Karpas-422 (cell line): ENCODE measurements at regions not wholly inside any gene's neighbourhood (a gene's known extent, or its start where the extent isn't known, plus 50 kb on each side); places are given as distances from the start of the nearest gene placed in this dataset.

Source experiments
- DNase-seq: peaks from one replicate; pipeline ENCODE4 v3.0.0-alpha.2; 2015
- H2AFZ ChIP-seq: fragments of 200-600 bp; sonication (generic); 2 replicates; pipeline ENCODE4 v1.6.1; 2014; ENCODE audit warnings: antibody characterized with exemption, low read length, mixed read lengths
- H3K27ac ChIP-seq: fragments of 200-600 bp; sonication (generic); 2 replicates; pipeline ENCODE4 v1.5.1; 2014; ENCODE audit warnings: mild to moderate bottlenecking, low read length, moderate library complexity
- H3K27me3 ChIP-seq: fragments of 200-600 bp; sonication (generic); 2 replicates; pipeline ENCODE4 v1.6.1; 2014; ENCODE audit warnings: low read length, mixed read lengths
- H3K36me3 ChIP-seq: fragments of 200-600 bp; sonication (generic); 2 replicates; pipeline ENCODE4 v1.6.1; 2014; ENCODE audit warnings: low read length, mixed read lengths; ENCODE audit not compliant: insufficient read depth
- H3K4me1 ChIP-seq: fragments of 200-600 bp; sonication (generic); 2 replicates; pipeline ENCODE4 v1.6.1; 2014; ENCODE audit warnings: mild to moderate bottlenecking, low read length, mixed read lengths
- H3K4me2 ChIP-seq: fragments of 200-600 bp; sonication (generic); 2 replicates; pipeline ENCODE4 v1.6.1; 2014; ENCODE audit warnings: low read length, low read depth, mild to moderate bottlenecking; ENCODE audit not compliant: poor library complexity, severe bottlenecking
- H3K4me3 ChIP-seq: fragments of 200-600 bp; sonication (generic); 2 replicates; pipeline ENCODE4 v1.5.1; 2014; ENCODE audit warnings: mild to moderate bottlenecking, antibody characterized with exemption, low read length, mixed read lengths
- H3K79me2 ChIP-seq: fragments of 200-600 bp; sonication (generic); 2 replicates; pipeline ENCODE4 v1.6.1; 2014; ENCODE audit warnings: mild to moderate bottlenecking, low read length, mixed read lengths
- H3K9ac ChIP-seq: fragments of 200-600 bp; sonication (generic); 2 replicates; pipeline ENCODE4 v1.6.0; 2014; ENCODE audit warnings: low read length
- H3K9me2 ChIP-seq: fragments of 200-600 bp; sonication (generic), shearing (Covaris generic); replicated peaks from 2 replicates; pipeline ENCODE4 v1.6.0; 2014; ENCODE audit warnings: mild to moderate bottlenecking, low read length, moderate library complexity; ENCODE audit not compliant: insufficient read depth
- H3K9me3 ChIP-seq: fragments of 300-700, 200-600 bp; sonication (generic); 2 replicates; pipeline ENCODE4 v1.6.1; 2014; ENCODE audit warnings: low read length, mixed read lengths
- H4K20me1 ChIP-seq: fragments of 200-600 bp; sonication (generic); 2 replicates; pipeline ENCODE4 v1.6.1; 2014; ENCODE audit warnings: mild to moderate bottlenecking, antibody characterized with exemption, low read length, low read depth; ENCODE audit not compliant: insufficient read depth

- H3K9me3 ChIP-seq, result peaks cover 50% of the 10 kb centered on the region
- H3K27ac ChIP-seq, result no peak overlapping the region
- no peak overlapping the region for H3K4me2 ChIP-seq
- no peaks in the 10 kb centered on the region for H3K79me2 ChIP-seq
- no peaks in the 10 kb centered on the region for H3K27me3 ChIP-seq
- H3K4me1 ChIP-seq, result no peaks in the 10 kb centered on the region
- DNase-seq, result no peak
- H2AFZ ChIP-seq, result no peak overlapping the region
- no peak overlapping the region for H3K9ac ChIP-seq
- no peaks in the 10 kb centered on the region for H4K20me1 ChIP-seq
- no peaks in the 10 kb centered on the region for H3K36me3 ChIP-seq
- H3K9me2 ChIP-seq, result no peaks in the 10 kb centered on the region; the same call in 1 of the 2 replicates
- H3K4me3 ChIP-seq, result no peak overlapping the region
Observed at GRCh38 chr18:66440433-66440832, 163.5 kb downstream of the CDH19 start.

GRCh38 chr18:66439670-66440069, 164.2 kb downstream of the CDH19 start:
- Histone ChIP-seq H4K20me1 (no peaks in the 10 kb centered on the region), H3K9me3 (peaks cover 50% of the 10 kb centered on the region), H3K27me3 (no peaks in the 10 kb centered on the region), H3K9ac (no peak overlapping the region), H3K4me1 (no peaks in the 10 kb centered on the region), H3K4me3 (no peak overlapping the region; the same call in 1 of the 2 replicates), H3K36me3 (no peaks in the 10 kb centered on the region), H3K27ac (no peak overlapping the region), H2AFZ (no peak overlapping the region), H3K4me2 (no peak overlapping the region), H3K9me2 (no peaks in the 10 kb centered on the region; the same call in 1 of the 2 replicates), H3K79me2 (no peaks in the 10 kb centered on the region)
- DNase-seq, result no peak

- Histone ChIP-seq H3K9me3 (peaks cover 47% of the 10 kb centered on the region), H3K79me2 (no peaks in the 10 kb centered on the region)
Observed at GRCh38 chr18:66438711-66439536, 165.0 kb downstream of the CDH19 start.

GRCh38 chr18:66432636-66433035, 171.3 kb downstream of the CDH19 start:
- Histone ChIP-seq H3K4me2 (no peak overlapping the region), H3K36me3 (no peaks in the 10 kb centered on the region), H3K4me1 (no peaks in the 10 kb centered on the region), H3K27ac (no peak overlapping the region), H3K27me3 (no peaks in the 10 kb centered on the region), H3K9ac (no peak overlapping the region), H3K79me2 (no peaks in the 10 kb centered on the region), H4K20me1 (no peaks in the 10 kb centered on the region), H3K9me3 (peaks cover 46% of the 10 kb centered on the region), H2AFZ (no peak overlapping the region), H3K4me3 (no peak overlapping the region), H3K9me2 (no peaks in the 10 kb centered on the region)
- no peak for DNase-seq

More at GRCh38 chr18:66438711-66439536, 165.0 kb downstream of the CDH19 start:
- H3K4me3 ChIP-seq, result no peak overlapping the region; the same call in 1 of the 2 replicates
- H3K9ac ChIP-seq, result no peak overlapping the region
- H3K36me3 ChIP-seq, result no peaks in the 10 kb centered on the region
- no peaks in the 10 kb centered on the region for H4K20me1 ChIP-seq
- H2AFZ ChIP-seq, result no peak overlapping the region
- H3K4me2 ChIP-seq, result no peak overlapping the region
- H3K4me1 ChIP-seq, result no peaks in the 10 kb centered on the region
- no peak overlapping the region for H3K27ac ChIP-seq
- H3K9me2 ChIP-seq, result no peaks in the 10 kb centered on the region; the same call in 1 of the 2 replicates
- H3K27me3 ChIP-seq, result no peaks in the 10 kb centered on the region
- no peak for DNase-seq

- DNase-seq, result no peak
- no peak overlapping the region for H3K4me3 ChIP-seq
- no peaks in the 10 kb centered on the region for H3K4me1 ChIP-seq
- no peaks in the 10 kb centered on the region for H3K79me2 ChIP-seq
- H3K4me2 ChIP-seq, result no peak overlapping the region
- H3K27me3 ChIP-seq, result no peaks in the 10 kb centered on the region
- H3K9me3 ChIP-seq, result peaks cover 65% of the 10 kb centered on the region
- H2AFZ ChIP-seq, result no peak overlapping the region
- H3K9ac ChIP-seq, result no peak overlapping the region
- H4K20me1 ChIP-seq, result no peaks in the 10 kb centered on the region
- H3K27ac ChIP-seq, result no peak overlapping the region
- no peaks in the 10 kb centered on the region for H3K36me3 ChIP-seq
- H3K9me2 ChIP-seq, result no peaks in the 10 kb centered on the region
Observed at GRCh38 chr18:66428795-66429194, 175.1 kb downstream of the CDH19 start.

GRCh38 chr18:66419400-66419799, 184.5 kb downstream of the CDH19 start:
- H3K9me3 ChIP-seq, result peaks cover 36% of the 10 kb centered on the region
- no peak overlapping the region for H3K27ac ChIP-seq
- no peaks in the 10 kb centered on the region for H3K36me3 ChIP-seq
- H3K27me3 ChIP-seq, result no peaks in the 10 kb centered on the region
- H3K4me1 ChIP-seq, result no peaks in the 10 kb centered on the region
- no peaks in the 10 kb centered on the region for H3K79me2 ChIP-seq
- H3K9me2 ChIP-seq, result no peaks in the 10 kb centered on the region
- no peak overlapping the region for H3K4me3 ChIP-seq
- no peak overlapping the region for H3K4me2 ChIP-seq
- H3K9ac ChIP-seq, result no peak overlapping the region
- H2AFZ ChIP-seq, result 0 out of 2 replicates have a peak overlapping the region, but pooled peaks have one; percentile 7
- DNase-seq, result no peak
- no peaks in the 10 kb centered on the region for H4K20me1 ChIP-seq

GRCh38 chr18:66410692-66411091, 193.2 kb downstream of the CDH19 start:
- H3K27ac ChIP-seq, result no peak overlapping the region
- no peaks in the 10 kb centered on the region for H4K20me1 ChIP-seq
- no peak overlapping the region for H3K4me2 ChIP-seq
- H3K4me1 ChIP-seq, result no peaks in the 10 kb centered on the region
- H3K9me3 ChIP-seq, result peaks cover 53% of the 10 kb centered on the region
- no peaks in the 10 kb centered on the region for H3K27me3 ChIP-seq
- DNase-seq, result no peak
- no peak overlapping the region for H3K9ac ChIP-seq
- no peaks in the 10 kb centered on the region for H3K9me2 ChIP-seq
- H3K79me2 ChIP-seq, result no peaks in the 10 kb centered on the region
- no peak overlapping the region for H2AFZ ChIP-seq
- H3K4me3 ChIP-seq, result no peak overlapping the region
- no peaks in the 10 kb centered on the region for H3K36me3 ChIP-seq

GRCh38 chr18:66395671-66396218, 208.1 kb downstream of the CDH19 start:
- no peak overlapping the region for H3K4me2 ChIP-seq
- no peaks in the 10 kb centered on the region for H3K36me3 ChIP-seq
- H3K27ac ChIP-seq, result no peak overlapping the region
- no peaks in the 10 kb centered on the region for H3K27me3 ChIP-seq
- no peaks in the 10 kb centered on the region for H3K4me1 ChIP-seq
- H3K9me2 ChIP-seq, result no peaks in the 10 kb centered on the region
- no peak for DNase-seq
- H3K9me3 ChIP-seq, result peaks cover 60% of the 10 kb centered on the region
- H2AFZ ChIP-seq, result no peak overlapping the region
- no peaks in the 10 kb centered on the region for H4K20me1 ChIP-seq
- H3K4me3 ChIP-seq, result no peak overlapping the region
- H3K79me2 ChIP-seq, result no peaks in the 10 kb centered on the region
- H3K9ac ChIP-seq, result no peak overlapping the region
